GM23248 (cell line): ENCODE measurements at regions not wholly inside any gene's neighbourhood (a gene's known extent, or its start where the extent isn't known, plus 50 kb on each side); places are given as distances from the start of the nearest gene placed in this dataset.

Source experiments
- DNase-seq: peaks from one replicate; pipeline ENCODE4 v3.0.0-alpha.2; 2015
- H2AFZ ChIP-seq: fragments of 200-600 bp; sonication (generic); 2 replicates; pipeline ENCODE4 v1.6.1; 2016; ENCODE audit warnings: antibody characterized with exemption
- H3F3A ChIP-seq: fragments of 200-600 bp; sonication (generic); 2 replicates; pipeline ENCODE4 v1.6.1; 2016; ENCODE audit warnings: mild to moderate bottlenecking, antibody characterized with exemption, mixed run types; ENCODE audit not compliant: insufficient read depth
- H3K27ac ChIP-seq: fragments of 200-600 bp; sonication (generic); 2 replicates; pipeline ENCODE4 v1.5.1; 2016; ENCODE audit warnings: mild to moderate bottlenecking
- H3K27me3 ChIP-seq: fragments of 200-600 bp; sonication (generic); replicated peaks from 2 replicates; pipeline ENCODE4 v1.6.1; 2016; ENCODE audit warnings: mild to moderate bottlenecking; ENCODE audit not compliant: insufficient read depth
- H3K36me3 ChIP-seq: fragments of 200-600 bp; sonication (generic); 2 replicates; pipeline ENCODE4 v1.6.1; 2016; ENCODE audit warnings: low read depth, mild to moderate bottlenecking
- H3K4me1 ChIP-seq: fragments of 200-600 bp; sonication (generic); 2 replicates; pipeline ENCODE4 v1.6.1; 2016; ENCODE audit warnings: mild to moderate bottlenecking; ENCODE audit not compliant: insufficient read depth
- H3K4me2 ChIP-seq: fragments of 200-600 bp; sonication (generic); one replicate; pipeline ENCODE4 v1.6.1; 2016; ENCODE audit warnings: mild to moderate bottlenecking; ENCODE audit not compliant: unreplicated experiment
- H3K4me3 ChIP-seq: fragments of 200-600 bp; sonication (generic); 2 replicates; pipeline ENCODE4 v1.5.1; 2016; ENCODE audit warnings: mild to moderate bottlenecking
- H3K79me2 ChIP-seq: fragments of 200-600 bp; sonication (generic); 2 replicates; pipeline ENCODE4 v1.6.1; 2016; ENCODE audit warnings: mild to moderate bottlenecking; ENCODE audit not compliant: insufficient read depth
- H3K9ac ChIP-seq: fragments of 200-600 bp; sonication (generic); 2 replicates; pipeline ENCODE4 v1.6.1; 2016; ENCODE audit warnings: mild to moderate bottlenecking
- H3K9me2 ChIP-seq: fragments of 200-600 bp; sonication (generic); 2 replicates; pipeline ENCODE4 v1.6.1; 2016; ENCODE audit warnings: mixed run types, mild to moderate bottlenecking, moderate library complexity; ENCODE audit not compliant: insufficient read depth
- H3K9me3 ChIP-seq: fragments of 200-600 bp; sonication (generic); one replicate; pipeline ENCODE4 v1.6.1; 2017; ENCODE audit warnings: low read depth
- H4K20me1 ChIP-seq: fragments of 200-600 bp; sonication (generic); 2 replicates; pipeline ENCODE4 v1.6.0; 2016; ENCODE audit not compliant: insufficient read depth
- EZH2 ChIP-seq: fragments of 200-600 bp; sonication (generic); IDR thresholded peaks from 2 replicates; pipeline ENCODE4 v1.6.1; 2018; ENCODE audit warnings: antibody characterized with exemption, mild to moderate bottlenecking; ENCODE audit not compliant: insufficient read depth, poor library complexity, severe bottlenecking
- EZH2phosphoT487 ChIP-seq: fragments of 200-600 bp; sonication (generic); IDR thresholded peaks from 2 replicates; pipeline ENCODE4 v1.6.1; 2018; ENCODE audit warnings: antibody characterized with exemption, moderate library complexity, mild to moderate bottlenecking, low read depth; ENCODE audit not compliant: insufficient read depth
- WGBS, 2 experiments: methylation state at CpG; one replicate each; pipeline ENCODE4 v1.1.6; 2015 to 2017; ENCODE audit warnings: low lambda C conversion rate in 2 of 2, low coverage in 1 of 2; ENCODE audit errors: missing lambda C conversion rate in 2 of 2; 5-methylcytosine and 5-hydroxymethylcytosine counted together
- in situ Hi-C: fragments of 300-500 bp; cut with MboI; formaldehyde crosslinking; loops from 2 replicates; pipeline ENCODE4 v1.15.0; 2020

- H3K4me3 ChIP-seq = no peak overlapping the region
- in situ Hi-C loops = no loop called here
Measured at GRCh38 chr3:14277557-14277956, 98.9 kb downstream of the LSM3 start.

GRCh38 chr3:14278265-14278798 lies 99.7 kb downstream of the LSM3 start:
- Histone ChIP-seq H3K27me3 (0 out of 2 replicates have a peak, but pooled peaks cover 7% of the 10 kb centered on the region), H3K36me3 (no peaks in the 10 kb centered on the region), H3K27ac (no peak overlapping the region), H3K4me3 (no peak overlapping the region), H3K9ac (no peak overlapping the region), H3K79me2 (no peaks in the 10 kb centered on the region), H3K4me1 (no peaks in the 10 kb centered on the region), H3K4me2 (no peak overlapping the region), H2AFZ (no peak overlapping the region), H3K9me3 (no peaks in the 10 kb centered on the region), H3K9me2 (no peaks in the 10 kb centered on the region), H4K20me1 (no peaks in the 10 kb centered on the region), H3F3A (no peaks in the 10 kb centered on the region)
- no peak for TF ChIP-seq EZH2phosphoT487
- no peak for TF ChIP-seq EZH2
- DNase-seq = no peak
- in situ Hi-C loops = no loop called here
- WGBS, 2 experiments = 83 to 90% methylated on average over 7 of the region's 7 CpGs

More at GRCh38 chr3:14277557-14277956, 98.9 kb downstream of the LSM3 start:
- no peak for DNase-seq
- H3F3A ChIP-seq = no peaks in the 10 kb centered on the region
- no peak overlapping the region for H3K4me2 ChIP-seq
- H3K9ac ChIP-seq = no peak overlapping the region
- no peaks in the 10 kb centered on the region for H3K79me2 ChIP-seq
- TF ChIP-seq EZH2 (no peak), EZH2phosphoT487 (no peak)
- no peaks in the 10 kb centered on the region for H4K20me1 ChIP-seq
- H3K9me2 ChIP-seq = no peaks in the 10 kb centered on the region
- H2AFZ ChIP-seq = no peak overlapping the region
- H3K4me1 ChIP-seq = no peaks in the 10 kb centered on the region
- H3K36me3 ChIP-seq = no peaks in the 10 kb centered on the region
- no peak overlapping the region for H3K27ac ChIP-seq
- WGBS, 2 experiments = 73 to 86% methylated on average over 5 of the region's 5 CpGs
- H3K9me3 ChIP-seq = no peaks in the 10 kb centered on the region
- 0 out of 2 replicates have a peak, but pooled peaks cover 4% of the 10 kb centered on the region for H3K27me3 ChIP-seq

GRCh38 chr3:14278799-14279625 lies 100.4 kb downstream of the LSM3 start:
- TF ChIP-seq EZH2 (no peak), EZH2phosphoT487 (no peak)
- Histone ChIP-seq H3F3A (no peaks in the 10 kb centered on the region), H2AFZ (no peak overlapping the region), H3K4me2 (no peak overlapping the region), H3K9me3 (no peaks in the 10 kb centered on the region), H4K20me1 (no peaks in the 10 kb centered on the region), H3K36me3 (no peaks in the 10 kb centered on the region), H3K79me2 (no peaks in the 10 kb centered on the region), H3K9me2 (no peaks in the 10 kb centered on the region), H3K27ac (no peak overlapping the region), H3K4me1 (no peaks in the 10 kb centered on the region), H3K4me3 (no peak overlapping the region), H3K27me3 (0 out of 2 replicates have a peak, but pooled peaks cover 7% of the 10 kb centered on the region), H3K9ac (no peak overlapping the region)
- in situ Hi-C loops = no loop called here
- DNase-seq = no peak
- WGBS, 2 experiments = 66 to 76% methylated on average over 12 to 13 of the region's 13 CpGs

- Histone ChIP-seq H3K4me1 (no peaks in the 10 kb centered on the region), H3K9me3 (no peaks in the 10 kb centered on the region), H2AFZ (no peak overlapping the region), H3K27me3 (0 out of 2 replicates have a peak, but pooled peaks cover 7% of the 10 kb centered on the region), H3K27ac (no peak overlapping the region), H4K20me1 (no peaks in the 10 kb centered on the region), H3F3A (no peaks in the 10 kb centered on the region), H3K79me2 (no peaks in the 10 kb centered on the region), H3K36me3 (no peaks in the 10 kb centered on the region), H3K4me3 (no peak overlapping the region), H3K4me2 (no peak overlapping the region), H3K9me2 (no peaks in the 10 kb centered on the region), H3K9ac (no peak overlapping the region)
- TF ChIP-seq EZH2phosphoT487 (no peak), EZH2 (no peak)
- DNase-seq = no peak
- 70 to 73% methylated on average over 11 of the region's 11 CpGs for WGBS, 2 experiments
- in situ Hi-C loops = no loop called here
Measured at GRCh38 chr3:14279626-14280061, 101.0 kb downstream of the LSM3 start.
